WTC11 (cell line): ENCODE measurements at regions not wholly inside any gene's neighbourhood (a gene's known extent, or its start where the extent isn't known, plus 50 kb on each side); places are given as distances from the start of the nearest gene placed in this dataset.
"Not testable (repeated sequence)": the region's sequence is repeated elsewhere in the genome, so short reads cannot be mapped to it uniquely, and the experiment has no call there.

Experiments used
- ATAC-seq: fragments of 200-7000 bp; cut with Tn5 transposase; 2 replicates; pipeline ENCODE4 v1.10.0; 2021; ENCODE audit warnings: mild to moderate bottlenecking, moderate library complexity
- CTCF ChIA-PET: fragments of 300-600 bp; sonication (Branson Sonifier 250); formaldehyde crosslinking; loops from one replicate; lab custom pipeline; 2021; ENCODE audit warnings: antibody characterized with exemption; lab: Charles Lee
- POLR2A ChIA-PET: fragments of 350-600 bp; sonication (Branson Sonifier 250); formaldehyde crosslinking; loops from one replicate; lab custom pipeline; 2021; ENCODE audit warnings: antibody characterized with exemption; lab: Charles Lee
- DNase-seq: peaks from one replicate; pipeline ENCODE4 v3.0.0; 2021; ENCODE audit warnings: low spot score
- H3K27ac Mint-ChIP-seq: 2 replicates; pipeline ENCODE4 v1.8.0; 2021; ENCODE audit warnings: mixed read lengths
- H3K27me3 Mint-ChIP-seq: 2 replicates; pipeline ENCODE4 v1.8.0; 2021; ENCODE audit warnings: low read depth, mild to moderate bottlenecking, moderate library complexity, mixed read lengths
- H3K36me3 Mint-ChIP-seq: 2 replicates; pipeline ENCODE4 v1.8.0; 2021; ENCODE audit warnings: mixed read lengths
- H3K4me1 Mint-ChIP-seq: 2 replicates; pipeline ENCODE4 v1.8.0; 2022; ENCODE audit warnings: mixed read lengths
- H3K4me3 Mint-ChIP-seq: 2 replicates; pipeline ENCODE4 v1.8.0; 2021; ENCODE audit warnings: mild to moderate bottlenecking, moderate library complexity, mixed read lengths
- H3K9me3 Mint-ChIP-seq: 2 replicates; pipeline ENCODE4 v1.8.0; 2021; ENCODE audit warnings: mixed read lengths
- ATF1 ChIP-seq: sonication (generic); formaldehyde crosslinking; IDR thresholded peaks from 2 replicates; pipeline ENCODE4 v1.8.1; 2023; ENCODE audit warnings: mild to moderate bottlenecking, moderate library complexity, missing genetic modification reagents
- CDX4 ChIP-seq: fragments of 250-450 bp; sonication (Bioruptor Pico); IDR thresholded peaks from 2 replicates; pipeline ENCODE4 v1.9.0; 2021; ENCODE audit warnings: moderate library complexity, mild to moderate bottlenecking, inconsistent platforms, borderline replicate concordance
- ERG ChIP-seq: fragments of 250-450 bp; sonication (Bioruptor Pico); IDR thresholded peaks from 2 replicates; pipeline ENCODE4 v1.8.0; 2021; ENCODE audit warnings: mild to moderate bottlenecking
- ESRRA ChIP-seq: sonication (generic); formaldehyde crosslinking; IDR thresholded peaks from 2 replicates; pipeline ENCODE4 v1.8.1; 2022; ENCODE audit warnings: mild to moderate bottlenecking, missing genetic modification reagents, borderline replicate concordance
- FOXJ3 ChIP-seq: sonication (generic); formaldehyde crosslinking; IDR thresholded peaks from 2 replicates; pipeline ENCODE4 v1.9.0; 2021; ENCODE audit warnings: missing genetic modification reagents, mild to moderate bottlenecking, borderline replicate concordance
- FOXP1 ChIP-seq: sonication (generic); formaldehyde crosslinking; IDR thresholded peaks from 2 replicates; pipeline ENCODE4 v1.8.0; 2022; ENCODE audit warnings: missing genetic modification reagents, mild to moderate bottlenecking, moderate library complexity, borderline replicate concordance
- GTF2I ChIP-seq: fragments of 250-450 bp; sonication (Bioruptor Pico); conservative IDR thresholded peaks from 2 replicates; pipeline ENCODE4 v1.4.0; 2021; ENCODE audit warnings: mild to moderate bottlenecking
- JAZF1 ChIP-seq: fragments of 250-450 bp; sonication (Bioruptor Pico); IDR thresholded peaks from 2 replicates; pipeline ENCODE4 v1.9.0; 2021; ENCODE audit warnings: moderate library complexity, mild to moderate bottlenecking, inconsistent platforms
- NFATC4 ChIP-seq: fragments of 250-450 bp; sonication (Bioruptor Pico); IDR thresholded peaks from 2 replicates; pipeline ENCODE4 v1.9.0; 2021; ENCODE audit warnings: mild to moderate bottlenecking
- NFE2L1 ChIP-seq: sonication (generic); formaldehyde crosslinking; IDR thresholded peaks from 2 replicates; pipeline ENCODE4 v1.8.1; 2023; ENCODE audit warnings: missing genetic modification reagents
- NR2C2 ChIP-seq: sonication (generic); formaldehyde crosslinking; IDR thresholded peaks from 2 replicates; pipeline ENCODE4 v1.8.0; 2022; ENCODE audit warnings: mild to moderate bottlenecking, missing genetic modification reagents
- NR3C1 ChIP-seq: sonication (generic); formaldehyde crosslinking; conservative IDR thresholded peaks from 2 replicates; pipeline ENCODE4 v1.8.1; 2023; ENCODE audit warnings: low read depth, mild to moderate bottlenecking, missing genetic modification reagents
- PRDM15 ChIP-seq: sonication (generic); formaldehyde crosslinking; IDR thresholded peaks from 2 replicates; pipeline ENCODE4 v1.8.0; 2022; ENCODE audit warnings: missing genetic modification reagents
- PRRX2 ChIP-seq: fragments of 250-450 bp; sonication (Bioruptor Pico); IDR thresholded peaks from 2 replicates; pipeline ENCODE4 v1.8.0; 2021; ENCODE audit warnings: mild to moderate bottlenecking
- SMAD3 ChIP-seq: sonication (generic); formaldehyde crosslinking; IDR thresholded peaks from 2 replicates; pipeline ENCODE4 v1.8.0; 2022; ENCODE audit warnings: missing genetic modification reagents, mild to moderate bottlenecking, borderline replicate concordance
- SMAD4 ChIP-seq: sonication (generic); formaldehyde crosslinking; IDR thresholded peaks from 2 replicates; pipeline ENCODE4 v1.8.0; 2022; ENCODE audit warnings: mild to moderate bottlenecking, missing genetic modification reagents
- SOX15 ChIP-seq: fragments of 250-450 bp; sonication (Bioruptor Pico); IDR thresholded peaks from 2 replicates; pipeline ENCODE4 v1.9.0; 2021; ENCODE audit warnings: mild to moderate bottlenecking
- TEAD1 ChIP-seq: sonication (generic); formaldehyde crosslinking; IDR thresholded peaks from 2 replicates; pipeline ENCODE4 v1.8.0; 2022; ENCODE audit warnings: mild to moderate bottlenecking, missing genetic modification reagents
- ZNF121 ChIP-seq: sonication (generic); formaldehyde crosslinking; IDR thresholded peaks from 2 replicates; pipeline ENCODE4 v1.8.0; 2023; ENCODE audit warnings: missing genetic modification reagents
- ZNF263 ChIP-seq: sonication (generic); formaldehyde crosslinking; IDR thresholded peaks from 2 replicates; pipeline ENCODE4 v1.8.1; 2022; ENCODE audit warnings: low read depth, mild to moderate bottlenecking, moderate library complexity, missing genetic modification reagents
- ZNF423 ChIP-seq: fragments of 250-450 bp; sonication (Bioruptor Pico); IDR thresholded peaks from 2 replicates; pipeline ENCODE4 v2.1.2; 2022; ENCODE audit warnings: mild to moderate bottlenecking, moderate library complexity
- TF ChIP-seq, protein P1 (sequence below): fragments of 250-450 bp; sonication (Bioruptor Pico); IDR thresholded peaks from 2 replicates; pipeline ENCODE4 v1.9.0; 2021; ENCODE audit warnings: mild to moderate bottlenecking
- TF ChIP-seq, protein P2 (sequence below): sonication (generic); formaldehyde crosslinking; IDR thresholded peaks from 2 replicates; pipeline ENCODE4 v1.8.1; 2023; ENCODE audit warnings: mild to moderate bottlenecking, missing genetic modification reagents, moderate library complexity

- TF ChIP-seq NR3C1 (CRISPR knock-in tag) (no peak), ZNF121 (no peak), FOXP1 (no peak), ESRRA (CRISPR knock-in tag) (no peak), ZNF263 (CRISPR knock-in tag) (no peak), ATF1 (CRISPR knock-in tag) (no peak), NFATC4 (CRISPR knock-in tag) (no peak)
- TF ChIP-seq, protein P1, sequence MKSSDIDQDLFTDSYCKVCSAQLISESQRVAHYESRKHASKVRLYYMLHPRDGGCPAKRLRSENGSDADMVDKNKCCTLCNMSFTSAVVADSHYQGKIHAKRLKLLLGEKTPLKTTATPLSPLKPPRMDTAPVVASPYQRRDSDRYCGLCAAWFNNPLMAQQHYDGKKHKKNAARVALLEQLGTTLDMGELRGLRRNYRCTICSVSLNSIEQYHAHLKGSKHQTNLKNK (CRISPR knock-in tag), result no peak
- TF ChIP-seq, protein P2, sequence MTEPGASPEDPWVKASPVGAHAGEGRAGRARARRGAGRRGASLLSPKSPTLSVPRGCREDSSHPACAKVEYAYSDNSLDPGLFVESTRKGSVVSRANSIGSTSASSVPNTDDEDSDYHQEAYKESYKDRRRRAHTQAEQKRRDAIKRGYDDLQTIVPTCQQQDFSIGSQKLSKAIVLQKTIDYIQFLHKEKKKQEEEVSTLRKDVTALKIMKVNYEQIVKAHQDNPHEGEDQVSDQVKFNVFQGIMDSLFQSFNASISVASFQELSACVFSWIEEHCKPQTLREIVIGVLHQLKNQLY, result no peak
Measured at GRCh38 chr2:4981802-4982409, 710.3 kb upstream of the SOX11 start (continued).

DNA sequence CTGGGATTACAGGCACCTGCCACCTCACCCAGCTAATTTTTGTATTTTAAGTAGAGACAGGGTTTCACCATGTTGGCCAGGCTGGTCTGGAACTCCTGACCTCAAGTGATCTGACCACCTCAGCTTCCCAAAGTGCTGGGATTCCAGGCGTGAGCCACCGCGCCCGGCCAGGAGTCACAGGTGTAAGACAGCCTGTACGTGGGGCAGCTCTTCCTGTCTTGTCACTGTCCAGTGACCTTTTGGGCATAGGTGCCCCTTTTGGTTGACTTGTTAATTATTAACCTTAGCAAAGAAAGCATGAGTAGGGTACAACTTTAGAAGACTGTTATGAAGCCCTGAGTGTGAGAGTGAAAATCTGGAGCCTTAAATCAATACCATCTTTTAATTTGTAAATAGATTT is 703.7 kb upstream of the SOX11 start:
- Mint-ChIP-seq H3K36me3 (peaks cover 68% of the 10 kb centered on the region), H3K9me3 (peaks cover 68% of the 10 kb centered on the region)
- H3K27ac Mint-ChIP-seq, H3K27me3 Mint-ChIP-seq, DNase-seq, POLR2A ChIA-PET, ATAC-seq, H3K4me3 Mint-ChIP-seq, CTCF ChIA-PET, H3K4me1 Mint-ChIP-seq: not testable (repeated sequence)

DNA sequence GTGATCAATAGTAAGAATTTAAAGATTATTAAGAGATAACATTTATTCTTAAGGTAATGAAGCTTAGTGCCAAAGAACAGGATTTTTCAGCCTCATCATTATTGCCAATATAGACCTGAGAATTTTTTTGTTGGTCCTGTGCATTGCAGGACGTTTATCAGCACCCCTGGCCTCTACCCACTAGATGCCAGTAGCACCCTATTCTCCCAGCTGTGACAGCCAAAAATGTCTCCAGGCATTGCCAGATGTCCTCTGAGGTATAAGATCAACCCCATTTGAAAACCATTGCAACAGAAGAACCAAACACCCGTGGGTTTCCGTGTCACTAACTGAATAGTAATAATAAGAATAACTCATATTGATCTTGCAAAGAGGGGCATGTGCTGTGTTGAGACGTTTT is 700.0 kb upstream of the SOX11 start:
- Mint-ChIP-seq H3K4me1 (no peaks in the 10 kb centered on the region), H3K27ac (no peak overlapping the region), H3K9me3 (peaks cover 67% of the 10 kb centered on the region), H3K27me3 (peaks cover 3% of the 10 kb centered on the region; the same call in 1 of the 2 replicates), H3K4me3 (no peak overlapping the region), H3K36me3 (peaks cover 57% of the 10 kb centered on the region)
- no peak for ATAC-seq
- CTCF ChIA-PET, result no interaction called here
- no peak for DNase-seq
- TF ChIP-seq CDX4 (CRISPR knock-in tag), result no peak
- TF ChIP-seq PRDM15 (CRISPR knock-in tag), result no peak
- no peak for TF ChIP-seq FOXP1
- TF ChIP-seq FOXJ3 (CRISPR knock-in tag), result no peak
- no peak for TF ChIP-seq PRRX2 (CRISPR knock-in tag)
- no peak for TF ChIP-seq SOX15 (CRISPR knock-in tag)
- TF ChIP-seq JAZF1, result no peak
- TF ChIP-seq NFE2L1 (CRISPR knock-in tag), result no peak
- TF ChIP-seq GTF2I (CRISPR knock-in tag), result no peak
- TF ChIP-seq NR2C2 (CRISPR knock-in tag), result no peak
- no peak for TF ChIP-seq TEAD1 (CRISPR knock-in tag)
- TF ChIP-seq ERG (CRISPR knock-in tag), result no peak
- TF ChIP-seq SMAD4 (CRISPR knock-in tag), result no peak
- TF ChIP-seq SMAD3 (CRISPR knock-in tag), result no peak
- no peak for TF ChIP-seq ZNF423
- POLR2A ChIA-PET, result no interaction called here
